ENCODE measurements at regions not wholly inside any gene's neighbourhood (a gene's known extent, or its start where the extent isn't known, plus 50 kb on each side); places are given as distances from the start of the nearest gene placed in this dataset.
"Not testable (repeated sequence)": the region's sequence is repeated elsewhere in the genome, so short reads cannot be mapped to it uniquely, and the experiment has no call there.

- H3K4me1 ChIP-seq (ENCODE audit: control insufficient read depth in 4 of 4, insufficient read depth in 4 of 4, low read length in 3 of 4): no peaks in the 10 kb centered on the region
- H3K4me3 ChIP-seq (ENCODE audit: low read depth in 1 of 3, low read length in 3 of 3): no peak overlapping the region
- no peak overlapping the region for H3K27ac ChIP-seq (ENCODE audit: low read depth in 1 of 2, low read length in 2 of 2)
- DNase-seq (ENCODE audit: low spot score): no peak
- H3K9me3 ChIP-seq (ENCODE audit: control insufficient read depth in 4 of 4, low read length in 3 of 4): no peaks in the 10 kb centered on the region
- no peaks in the 10 kb centered on the region for H3K27me3 ChIP-seq (ENCODE audit: control insufficient read depth in 4 of 4, insufficient read depth in 4 of 4, low read length in 3 of 4)
- 75% methylated on average over 6 of the region's 6 CpGs for WGBS
- H3K9ac ChIP-seq (ENCODE audit: low read depth in 1 of 2, low read length in 2 of 2): no peak overlapping the region
- TF ChIP-seq FOXA1 (IDR thresholded peaks at IDR 0.05): no peak
- no peak for TF ChIP-seq SP1 (IDR thresholded peaks at IDR 0.05)
- no peak for TF ChIP-seq ZBTB33 (IDR thresholded peaks at IDR 0.05)
- TF ChIP-seq CTCF (IDR thresholded peaks at IDR 0.05; ENCODE audit: low read depth, low read length, missing input control): no peak
- TF ChIP-seq RAD21 (IDR thresholded peaks at IDR 0.05): no peak
- TF ChIP-seq MAX (IDR thresholded peaks at IDR 0.05): no peak
- TF ChIP-seq GABPA (IDR thresholded peaks at IDR 0.05 in 1 of 2, conservative IDR thresholded peaks at IDR 0.05 in 1 of 2): no peak
- no peak for TF ChIP-seq ATF3 (IDR thresholded peaks at IDR 0.05)
- no peak for TF ChIP-seq EGR1 (IDR thresholded peaks at IDR 0.05; ENCODE audit: low read depth in 2 of 2)
- no peak for TF ChIP-seq REST (IDR thresholded peaks at IDR 0.05)
- no peak for TF ChIP-seq HNF4A (conservative IDR thresholded peaks at IDR 0.05)
- no peak for TF ChIP-seq YY1 (IDR thresholded peaks at IDR 0.05)
- TF ChIP-seq TAF1 (conservative IDR thresholded peaks at IDR 0.05): no peak
- H3K36me3 ChIP-seq (ENCODE audit: control insufficient read depth in 4 of 4, insufficient read depth in 3 of 4, low read depth in 1 of 4, low read length in 3 of 4): no peaks in the 10 kb centered on the region
Observed at GRCh38 chr7:13628239-13629001, 361.0 kb downstream of the ETV1 start.

- not testable (repeated sequence) for H3K9me3 ChIP-seq (ENCODE audit: control insufficient read depth in 4 of 4, low read length in 3 of 4); H3K27ac ChIP-seq (ENCODE audit: low read depth in 1 of 2, low read length in 2 of 2); H3K4me1 ChIP-seq (ENCODE audit: control insufficient read depth in 4 of 4, insufficient read depth in 4 of 4, low read length in 3 of 4); H3K9ac ChIP-seq (ENCODE audit: low read depth in 1 of 2, low read length in 2 of 2); DNase-seq (ENCODE audit: low spot score); H3K36me3 ChIP-seq (ENCODE audit: control insufficient read depth in 4 of 4, insufficient read depth in 3 of 4, low read depth in 1 of 4, low read length in 3 of 4); H3K27me3 ChIP-seq (ENCODE audit: control insufficient read depth in 4 of 4, insufficient read depth in 4 of 4, low read length in 3 of 4); H3K4me3 ChIP-seq (ENCODE audit: low read depth in 1 of 3, low read length in 3 of 3)
- WGBS: 41% methylated on average over 1 of the region's 2 CpGs
Observed at GRCh38 chr7:13631207-13632049, 358.0 kb downstream of the ETV1 start.

Measured in liver (tissue), 8 donors.